Ureter (tissue), 1 donor: ENCODE measurements at regions not wholly inside any gene's neighbourhood (a gene's known extent, or its start where the extent isn't known, plus 50 kb on each side); places are given as distances from the start of the nearest gene placed in this dataset.
"Not testable (repeated sequence)": the region's sequence is repeated elsewhere in the genome, so short reads cannot be mapped to it uniquely, and the experiment has no call there.

Experiments used
- DNase-seq: peaks from one replicate; pipeline ENCODE4 v3.0.0-alpha.2; 2020; ENCODE audit warnings: low spot score
- donor health status: DM: yes; HTN: yes; CAD: no.

DNA sequence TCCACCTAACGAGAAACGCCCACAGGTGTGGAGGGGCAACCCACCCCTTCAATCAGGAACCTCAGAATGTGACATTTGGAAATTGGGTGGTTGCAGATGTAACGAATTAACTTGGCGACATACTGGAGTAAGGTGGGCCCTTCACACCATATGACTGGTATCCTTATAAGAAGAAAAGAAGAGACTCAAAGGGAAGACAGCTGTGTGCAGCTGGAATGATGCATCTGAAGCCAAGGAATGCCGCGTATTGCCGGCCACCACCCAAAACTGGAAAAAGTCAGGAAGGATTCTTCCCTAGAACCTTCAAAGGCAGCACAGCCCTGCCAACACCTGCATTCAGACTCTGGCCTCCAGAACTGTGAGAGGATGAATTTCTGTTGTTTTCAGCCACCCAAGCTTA, 270.0 kb upstream of the FRG2C start:
- not testable (repeated sequence) for DNase-seq

- DNase-seq: not testable (repeated sequence)
Observed at GRCh38 chr3:75394562-75395360, 269.4 kb upstream of the FRG2C start.

DNA sequence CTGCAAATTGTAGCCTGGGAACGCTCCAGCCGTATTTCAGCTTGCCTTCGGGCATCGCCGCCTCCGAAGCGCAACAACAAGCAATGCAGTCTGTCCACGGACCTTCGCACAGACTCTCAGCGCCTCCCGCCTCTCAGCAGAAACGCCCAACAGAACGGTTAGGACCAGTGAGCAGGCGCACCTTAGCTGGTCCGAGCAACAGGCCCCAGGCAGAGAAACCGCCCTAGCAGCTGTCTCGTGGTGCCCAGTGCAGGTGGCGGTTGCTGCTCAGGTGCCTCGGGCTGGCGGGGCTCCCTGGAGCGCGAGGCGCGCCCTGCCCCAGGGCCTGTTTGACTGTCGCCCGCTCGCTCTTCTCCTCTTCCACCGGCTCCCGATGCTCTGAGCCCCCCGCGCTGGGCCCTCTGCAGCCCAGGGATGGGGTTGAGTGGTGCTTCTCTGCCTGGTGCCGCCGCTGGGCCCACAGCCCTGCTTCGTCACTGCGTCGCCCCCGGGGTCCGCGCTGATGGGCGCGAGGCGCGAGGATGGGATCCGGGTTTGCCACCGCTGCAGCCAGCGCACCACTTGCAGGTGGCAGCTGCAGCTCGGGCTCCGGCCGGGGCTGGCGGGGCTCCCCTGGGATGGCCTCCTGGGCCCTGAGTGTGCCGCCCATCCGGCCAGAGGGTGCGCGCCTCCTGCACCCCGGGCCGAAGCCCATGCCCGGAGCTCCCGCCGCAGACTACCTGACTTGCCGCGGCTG, 268.4 kb upstream of the FRG2C start:
- no peak for DNase-seq

DNA sequence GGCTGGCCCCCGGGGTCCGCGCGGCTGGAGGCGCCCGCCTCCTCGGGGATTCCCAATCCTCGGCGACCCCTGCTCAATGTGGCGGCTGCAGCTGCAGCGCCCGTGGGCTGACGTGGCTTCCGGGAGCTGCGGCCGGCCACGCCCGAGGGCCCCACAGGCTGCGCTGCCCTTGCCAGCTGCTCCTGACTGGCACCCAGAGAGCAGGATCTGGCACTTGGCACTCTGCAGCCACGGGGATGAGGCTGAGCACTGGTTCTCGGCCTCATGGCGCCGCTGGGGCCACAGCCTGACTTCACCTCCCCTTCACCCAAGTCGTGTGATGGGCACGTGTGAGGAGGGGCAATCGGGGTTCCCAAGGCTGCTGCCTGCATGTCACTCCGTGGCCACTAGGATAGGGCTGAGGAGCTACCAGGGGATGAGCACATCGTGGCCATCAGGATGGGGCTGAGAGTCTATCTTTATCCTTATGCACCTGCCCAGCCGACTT, 267.8 kb upstream of the FRG2C start:
- no peak for DNase-seq

GRCh38 chr3:75397486-75397885, 266.6 kb upstream of the FRG2C start:
- not testable (repeated sequence) for DNase-seq

DNA sequence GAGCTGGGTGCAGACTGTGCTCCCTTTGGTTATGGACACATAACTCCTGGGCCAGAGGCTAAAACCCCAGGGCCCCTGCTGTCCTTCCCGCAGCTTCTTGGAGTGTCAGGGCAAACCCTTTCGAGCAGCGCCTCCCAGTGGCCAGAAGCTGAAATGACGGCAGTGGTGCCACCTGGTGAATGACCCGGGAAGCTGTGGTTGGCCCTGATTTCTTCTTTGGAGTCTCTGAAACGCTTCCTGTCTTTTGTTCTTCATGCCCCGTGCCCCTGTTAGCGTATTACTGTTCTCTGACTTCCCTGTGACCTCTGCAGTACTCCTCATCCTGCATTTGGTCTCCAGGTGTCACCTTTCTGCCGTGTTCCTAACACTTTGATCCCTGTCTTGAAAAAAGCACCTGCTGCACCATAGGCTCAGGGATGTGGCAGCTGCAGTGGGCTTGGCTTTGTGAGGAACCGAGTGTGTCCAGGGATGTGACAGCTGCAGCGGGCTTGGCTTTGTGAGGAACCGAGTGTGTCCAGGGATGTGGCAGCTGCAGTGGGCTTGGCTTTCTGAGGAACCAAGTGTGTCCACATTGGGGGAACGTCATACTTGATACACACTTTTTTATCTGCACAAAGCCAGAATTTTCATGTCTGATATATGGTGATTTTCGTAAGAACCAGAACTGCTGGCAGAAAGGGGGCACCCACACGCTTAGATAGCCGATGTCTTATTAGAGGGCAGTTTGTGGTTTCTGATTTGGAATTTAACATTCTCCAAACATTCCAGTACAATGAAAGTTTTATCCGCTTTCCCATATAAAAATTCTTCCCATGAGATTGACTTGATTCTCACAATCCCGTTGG, 241.8 kb upstream of the FRG2C start:
- DNase-seq: not testable (repeated sequence)

- DNase-seq: not testable (repeated sequence)
Observed at GRCh38 chr3:75425379-75425778, 238.7 kb upstream of the FRG2C start.

- not testable (repeated sequence) for DNase-seq
Observed at GRCh38 chr3:75427486-75427885, 236.6 kb upstream of the FRG2C start.

DNA sequence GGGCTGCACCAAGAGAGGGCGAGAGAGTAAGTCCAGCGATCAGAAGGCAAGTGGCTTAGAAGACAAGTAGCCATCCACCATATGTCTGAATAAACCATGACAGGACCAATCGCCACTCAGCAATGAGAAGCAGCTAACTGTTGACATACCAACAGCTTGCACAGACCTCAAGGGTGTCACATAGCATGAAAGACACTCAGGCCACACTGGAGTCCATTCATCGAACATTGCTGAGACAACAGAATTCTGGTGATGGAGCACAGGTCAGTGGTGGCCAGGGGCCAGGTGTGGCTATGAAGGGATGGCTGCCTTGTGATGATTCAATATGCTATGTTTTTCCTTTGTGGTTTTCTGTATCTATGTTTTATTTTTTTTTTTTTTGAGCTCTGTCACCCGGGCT, 236.2 kb upstream of the FRG2C start:
- not testable (repeated sequence) for DNase-seq

DNA sequence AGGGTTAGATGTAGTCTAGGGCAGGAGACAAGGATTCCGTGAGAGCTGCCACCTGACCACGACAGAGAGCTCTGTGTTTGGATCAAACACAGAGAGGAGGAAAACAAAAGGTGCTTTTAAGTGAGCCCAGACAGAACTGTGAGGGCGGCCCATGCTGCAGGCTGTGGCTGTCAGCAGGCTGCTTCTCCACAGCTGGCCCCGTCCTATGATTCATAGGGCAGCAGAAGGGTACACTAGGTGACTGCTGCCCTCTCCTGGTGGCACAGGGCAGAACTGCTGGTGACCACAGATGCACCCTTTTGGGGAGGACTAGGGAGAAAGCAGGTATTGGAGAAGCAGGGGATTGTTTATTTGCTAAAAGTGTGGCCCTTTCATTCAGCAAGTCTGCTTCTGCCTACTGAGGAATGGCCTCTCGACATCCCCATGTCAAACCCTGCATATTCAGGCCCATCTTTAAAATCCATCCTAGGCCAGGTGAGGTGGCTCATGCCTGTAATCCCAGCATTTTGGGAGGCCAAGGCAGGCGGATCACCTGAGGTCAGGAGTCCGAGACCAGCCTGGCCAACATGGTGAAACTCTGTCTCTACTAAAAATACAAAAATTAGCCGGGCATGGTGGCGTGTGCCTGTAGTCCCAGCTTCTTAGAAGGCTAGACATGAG, 234.4 kb upstream of the FRG2C start:
- peak; percentile 61 for DNase-seq

DNA sequence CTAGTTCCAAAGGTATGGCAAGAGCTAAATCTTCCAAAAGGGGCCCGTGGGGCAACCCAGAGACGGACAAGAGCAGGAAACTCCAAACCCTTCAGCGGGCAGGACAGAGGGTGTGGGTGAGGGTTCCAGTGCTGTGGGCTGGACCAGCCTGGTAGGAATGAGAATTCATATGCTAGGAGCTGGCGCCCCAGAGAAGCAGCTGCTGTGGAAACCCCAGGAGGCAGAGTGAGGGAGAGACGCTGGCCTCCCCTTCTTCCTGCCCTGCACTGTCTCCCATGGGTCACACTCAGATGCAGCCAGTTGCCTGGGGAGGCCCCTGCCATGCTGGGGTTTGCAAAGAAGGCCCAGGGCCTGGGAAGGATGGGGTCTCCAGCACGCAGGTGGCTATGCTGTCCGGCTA, 233.7 kb upstream of the FRG2C start:
- not testable (repeated sequence) for DNase-seq

GRCh38 chr3:75431120-75431519, 233.0 kb upstream of the FRG2C start:
- DNase-seq: not testable (repeated sequence)

DNA sequence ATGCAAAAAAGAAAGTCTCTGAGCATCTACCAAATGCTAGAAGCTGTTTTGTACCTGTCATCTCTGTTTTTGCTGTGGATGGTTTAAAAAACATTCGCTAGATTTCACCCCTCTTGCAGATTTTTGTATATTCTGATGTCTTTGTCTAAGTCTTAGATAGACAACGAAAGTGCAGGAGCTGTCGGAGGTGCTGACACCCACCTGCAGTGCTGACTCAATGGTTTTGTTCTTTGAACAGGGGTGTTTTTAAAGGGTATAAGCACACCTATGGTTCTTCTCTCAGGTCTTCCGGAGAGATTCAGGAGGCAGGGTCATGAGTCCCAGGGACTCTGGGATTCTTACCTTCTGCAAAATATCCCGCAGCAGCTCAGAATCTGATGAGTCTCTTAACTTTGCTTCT, 231.7 kb upstream of the FRG2C start:
- not testable (repeated sequence) for DNase-seq

DNA sequence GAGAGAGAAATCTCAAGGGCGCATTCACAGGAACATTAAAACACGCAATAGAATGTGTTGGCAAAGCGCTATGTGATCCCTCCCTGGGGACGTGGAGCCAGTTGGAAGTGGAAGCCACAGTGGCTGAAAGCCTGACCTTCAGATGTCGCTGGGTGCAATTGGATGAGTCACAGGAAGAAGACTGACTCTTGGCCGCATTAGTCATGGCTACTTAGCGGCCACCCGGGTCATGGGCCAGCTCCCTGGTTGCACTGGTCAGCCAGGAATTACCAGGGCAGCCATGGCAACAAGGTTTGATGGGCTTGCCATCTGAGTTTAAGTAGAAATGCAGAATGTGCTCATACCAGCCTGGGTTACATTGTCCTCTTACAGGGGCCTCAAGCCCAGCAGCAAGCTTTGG, 231.2 kb upstream of the FRG2C start:
- DNase-seq: peak; percentile 56

DNA sequence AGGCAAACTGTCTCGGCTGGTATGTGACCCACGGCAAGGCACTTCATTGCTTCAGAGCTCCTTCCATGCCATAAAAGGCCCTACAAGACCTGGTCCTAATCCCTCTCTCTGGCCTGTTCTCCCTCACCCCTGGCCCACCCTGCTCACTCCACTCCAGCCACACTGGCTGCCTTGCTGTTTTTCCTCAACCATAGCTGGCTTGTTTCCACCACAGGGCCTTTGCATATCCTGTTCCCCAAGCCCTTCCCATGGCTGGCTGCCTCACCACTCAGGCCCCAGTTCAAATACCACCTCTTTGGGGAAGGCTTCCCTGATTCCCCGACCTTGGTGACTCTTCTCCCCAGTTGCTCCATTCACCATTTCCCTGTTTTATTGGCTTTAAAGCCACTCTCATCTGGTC, 230.8 kb upstream of the FRG2C start:
- DNase-seq: not testable (repeated sequence)

GRCh38 chr3:75434276-75434912, 229.7 kb upstream of the FRG2C start:
- DNase-seq: not testable (repeated sequence)

- DNase-seq: peak; percentile 99
Observed at GRCh38 chr3:75434913-75435793, 229.0 kb upstream of the FRG2C start.

DNA sequence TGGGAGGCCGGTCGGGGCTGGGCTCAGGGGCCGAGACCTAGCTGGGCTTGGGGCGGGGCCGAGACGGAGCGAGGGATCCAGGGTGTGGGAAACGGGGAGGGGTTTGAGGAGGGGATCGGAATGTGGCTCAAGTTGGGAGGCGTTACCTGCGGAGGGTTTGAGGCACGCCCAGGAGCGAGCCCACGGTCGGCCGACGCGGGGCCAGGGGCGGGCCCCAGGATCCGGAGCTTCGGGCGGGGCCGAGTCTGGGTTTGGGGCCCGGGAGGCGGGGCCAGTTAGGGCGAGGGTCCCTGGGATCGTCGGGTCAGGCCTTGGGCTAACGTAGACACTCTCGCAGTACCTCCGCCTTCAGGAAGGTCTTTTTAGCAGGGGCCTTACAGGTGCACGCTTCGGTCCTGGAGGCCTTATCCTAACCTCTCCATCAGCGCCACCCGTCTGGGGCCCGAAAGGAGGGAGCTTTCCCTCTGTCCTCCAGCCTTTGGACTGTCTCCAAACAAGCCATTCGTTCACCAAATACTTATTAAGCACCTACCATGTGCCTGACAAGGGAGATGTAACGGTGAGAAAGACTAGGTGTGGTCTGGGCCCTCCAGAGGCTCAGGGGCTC, 228.2 kb upstream of the FRG2C start:
- DNase-seq: not testable (repeated sequence)

DNA sequence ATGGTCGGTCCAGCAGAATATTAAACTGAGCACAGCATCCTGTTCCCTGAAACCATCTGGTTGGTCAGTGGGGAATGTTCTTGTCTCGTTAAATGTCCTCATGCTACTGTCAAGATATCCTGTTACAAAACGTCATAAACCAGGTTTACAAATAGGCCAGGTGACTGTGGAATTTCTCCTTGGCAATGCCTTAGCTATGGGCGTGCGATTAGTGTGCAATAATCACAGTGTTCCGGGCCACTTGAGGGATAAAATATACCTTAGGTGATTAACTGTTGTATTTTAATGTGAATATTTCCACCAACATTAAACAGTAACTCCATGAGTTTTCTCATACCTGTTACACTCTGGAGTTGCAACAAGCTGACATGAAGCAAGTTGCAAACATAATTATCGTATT, 223.1 kb upstream of the FRG2C start:
- DNase-seq: not testable (repeated sequence)
